ENCODE measurements at regions not wholly inside any gene's neighbourhood (a gene's known extent, or its start where the extent isn't known, plus 50 kb on each side); places are given as distances from the start of the nearest gene placed in this dataset.

DNA sequence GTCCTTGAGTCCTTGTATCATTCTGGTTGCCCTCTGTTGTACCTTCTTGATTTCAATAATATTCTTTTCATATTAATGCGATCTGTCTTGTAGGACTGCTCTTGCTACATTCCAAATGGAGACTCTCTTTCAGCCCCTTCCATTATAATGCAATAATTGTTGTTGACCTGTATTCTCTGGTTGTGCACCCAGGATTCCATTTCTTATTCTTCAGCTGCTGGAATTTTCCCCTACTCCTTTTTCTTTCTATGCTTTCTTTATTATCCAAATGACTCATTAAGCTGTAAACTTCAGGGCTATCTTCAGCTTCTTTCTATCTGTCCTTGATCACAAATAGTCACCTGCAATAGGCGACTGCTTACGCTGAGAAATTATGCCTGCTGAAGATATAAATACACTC lies 321.5 kb downstream of the SATB1 start:
- intact Hi-C loops (cut with DNase I), result no loop called here
- Histone ChIP-seq H3K4me3 (no peak overlapping the region), H3K9me3 (no peaks in the 10 kb centered on the region), H3K27me3 (no peaks in the 10 kb centered on the region), H3K4me1 (no peaks in the 10 kb centered on the region), H3K36me3 (no peaks in the 10 kb centered on the region), H3K27ac (no peak overlapping the region)
- DNase-seq (no peak), ATAC-seq (no peak)
- TF ChIP-seq, protein P1, sequence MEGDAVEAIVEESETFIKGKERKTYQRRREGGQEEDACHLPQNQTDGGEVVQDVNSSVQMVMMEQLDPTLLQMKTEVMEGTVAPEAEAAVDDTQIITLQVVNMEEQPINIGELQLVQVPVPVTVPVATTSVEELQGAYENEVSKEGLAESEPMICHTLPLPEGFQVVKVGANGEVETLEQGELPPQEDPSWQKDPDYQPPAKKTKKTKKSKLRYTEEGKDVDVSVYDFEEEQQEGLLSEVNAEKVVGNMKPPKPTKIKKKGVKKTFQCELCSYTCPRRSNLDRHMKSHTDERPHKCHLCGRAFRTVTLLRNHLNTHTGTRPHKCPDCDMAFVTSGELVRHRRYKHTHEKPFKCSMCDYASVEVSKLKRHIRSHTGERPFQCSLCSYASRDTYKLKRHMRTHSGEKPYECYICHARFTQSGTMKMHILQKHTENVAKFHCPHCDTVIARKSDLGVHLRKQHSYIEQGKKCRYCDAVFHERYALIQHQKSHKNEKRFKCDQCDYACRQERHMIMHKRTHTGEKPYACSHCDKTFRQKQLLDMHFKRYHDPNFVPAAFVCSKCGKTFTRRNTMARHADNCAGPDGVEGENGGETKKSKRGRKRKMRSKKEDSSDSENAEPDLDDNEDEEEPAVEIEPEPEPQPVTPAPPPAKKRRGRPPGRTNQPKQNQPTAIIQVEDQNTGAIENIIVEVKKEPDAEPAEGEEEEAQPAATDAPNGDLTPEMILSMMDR (IDR thresholded peaks at IDR 0.05), result no peak

DNA sequence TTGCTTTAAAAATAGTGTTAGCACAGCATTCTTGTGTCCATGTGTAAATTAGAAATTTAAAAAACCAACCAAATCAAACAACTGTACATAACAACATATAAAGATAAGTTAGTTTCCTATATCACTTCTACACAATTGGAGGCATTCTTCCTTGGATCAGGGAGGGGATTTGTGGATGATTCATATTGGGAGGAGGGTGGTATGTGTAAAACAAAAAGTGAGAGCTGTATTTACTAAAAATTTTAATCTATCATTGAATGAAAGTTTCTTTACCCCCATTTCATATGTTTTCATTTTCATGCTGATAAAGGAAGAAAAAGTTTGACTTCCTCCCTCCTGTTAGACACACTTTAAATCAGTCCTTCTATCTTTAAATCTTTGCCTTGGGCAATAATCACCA lies 325.0 kb downstream of the SATB1 start:
- intact Hi-C loops (cut with DNase I), result no loop called here
- Histone ChIP-seq H3K4me3 (no peak overlapping the region), H3K9me3 (peaks cover 4% of the 10 kb centered on the region), H3K36me3 (no peaks in the 10 kb centered on the region), H3K4me1 (no peaks in the 10 kb centered on the region), H3K27ac (no peak overlapping the region), H3K27me3 (no peaks in the 10 kb centered on the region)
- ATAC-seq, result no peak
- DNase-seq, result no peak
- TF ChIP-seq, protein P1 (IDR thresholded peaks at IDR 0.05), result no peak

GRCh38 chr3:18099611-18100010 lies 325.5 kb downstream of the SATB1 start:
- intact Hi-C loops (cut with DNase I), result no loop called here
- no peaks in the 10 kb centered on the region for H3K36me3 ChIP-seq
- H3K27me3 ChIP-seq, result no peaks in the 10 kb centered on the region
- H3K27ac ChIP-seq, result no peak overlapping the region
- H3K4me1 ChIP-seq, result no peaks in the 10 kb centered on the region
- TF ChIP-seq, protein P1 (IDR thresholded peaks at IDR 0.05), result no peak
- no peak overlapping the region for H3K4me3 ChIP-seq
- DNase-seq, result no peak
- peaks cover 4% of the 10 kb centered on the region for H3K9me3 ChIP-seq
- ATAC-seq, result no peak

- H3K27me3 ChIP-seq, result no peaks in the 10 kb centered on the region
- no peak for DNase-seq
- H3K4me1 ChIP-seq, result no peaks in the 10 kb centered on the region
- H3K36me3 ChIP-seq, result no peaks in the 10 kb centered on the region
- peaks cover 4% of the 10 kb centered on the region for H3K9me3 ChIP-seq
- TF ChIP-seq, protein P1 (IDR thresholded peaks at IDR 0.05), result no peak
- H3K27ac ChIP-seq, result no peak overlapping the region
- intact Hi-C loops (cut with DNase I), result no loop called here
- no peak for ATAC-seq
- no peak overlapping the region for H3K4me3 ChIP-seq
These were observed 326.1 kb downstream of the SATB1 start for GRCh38 chr3:18098960-18099587.

GRCh38 chr3:18097989-18098388 lies 327.1 kb downstream of the SATB1 start:
- Histone ChIP-seq H3K27ac (no peak overlapping the region), H3K9me3 (peaks cover 4% of the 10 kb centered on the region), H3K4me1 (no peaks in the 10 kb centered on the region), H3K36me3 (no peaks in the 10 kb centered on the region), H3K27me3 (no peaks in the 10 kb centered on the region), H3K4me3 (no peak overlapping the region)
- no peak for DNase-seq
- no peak for ATAC-seq
- TF ChIP-seq, protein P1 (IDR thresholded peaks at IDR 0.05), result no peak
- intact Hi-C loops (cut with DNase I), result no loop called here

DNA sequence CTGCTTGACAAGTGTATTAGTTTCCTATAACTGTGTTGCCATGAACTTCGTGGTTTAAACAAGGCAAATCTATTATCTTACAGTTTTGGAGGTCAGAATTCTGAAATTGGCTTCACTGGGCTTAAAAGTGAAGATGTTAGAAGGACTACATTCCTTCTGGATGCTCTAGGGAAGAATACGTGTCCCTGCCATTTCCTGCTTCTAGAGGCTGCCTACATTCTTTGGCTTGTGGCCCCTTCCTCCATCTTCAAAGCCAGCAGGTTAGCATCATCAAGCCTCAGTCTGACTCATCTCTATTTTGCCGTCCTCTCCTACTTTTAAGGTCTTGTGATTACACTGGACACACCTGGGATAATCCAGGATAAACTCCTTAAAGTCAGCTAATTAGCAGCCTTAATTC lies 327.7 kb downstream of the SATB1 start:
- Histone ChIP-seq H3K27ac (no peak overlapping the region), H3K27me3 (no peaks in the 10 kb centered on the region), H3K4me3 (no peak overlapping the region), H3K9me3 (peaks cover 4% of the 10 kb centered on the region), H3K4me1 (no peaks in the 10 kb centered on the region), H3K36me3 (no peaks in the 10 kb centered on the region)
- intact Hi-C loops (cut with DNase I), result no loop called here
- TF ChIP-seq, protein P1 (IDR thresholded peaks at IDR 0.05), result no peak
- DNase-seq, result no peak
- no peak for ATAC-seq

All from upper lobe of right lung (tissue), 1 donor.